ENCODE measurements at regions not wholly inside any gene's neighbourhood (a gene's known extent, or its start where the extent isn't known, plus 50 kb on each side); places are given as distances from the start of the nearest gene placed in this dataset.

- TF ChIP-seq EZH2phosphoT487 (IDR thresholded peaks at IDR 0.05; ENCODE audit: borderline replicate concordance, low read length) (no peak), CTCF (IDR thresholded peaks at IDR 0.05; ENCODE audit: low read depth, low read length, poor library complexity, severe bottlenecking) (no peak)
- Histone ChIP-seq H3K27ac (ENCODE audit: low read depth, low read length) (no peak overlapping the region), H3K9me3 (ENCODE audit: control insufficient read depth, insufficient read depth, low read length) (no peaks in the 10 kb centered on the region), H3K4me3 (ENCODE audit: low read length) (no peak overlapping the region), H3K4me1 (ENCODE audit: control insufficient read depth, low read length) (no peaks in the 10 kb centered on the region), H3F3A (ENCODE audit: control insufficient read depth, insufficient read depth) (no peaks in the 10 kb centered on the region), H3K36me3 (ENCODE audit: control insufficient read depth, low read length) (no peaks in the 10 kb centered on the region), H4K20me1 (ENCODE audit: control insufficient read depth, insufficient read depth, low read depth, low read length) (no peaks in the 10 kb centered on the region), H3K4me2 (ENCODE audit: low read length) (no peak overlapping the region), H3K79me2 (ENCODE audit: control insufficient read depth, low read length) (no peaks in the 10 kb centered on the region), H3K27me3 (ENCODE audit: control insufficient read depth, low read length) (peaks cover 3% of the 10 kb centered on the region; the same call in 1 of the 2 replicates), H3K9me2 (replicated peaks; ENCODE audit: control insufficient read depth, low read length) (no peaks in the 10 kb centered on the region)
Measured at GRCh38 chr6:99110029-99110428, 162.3 kb upstream of the FBXL4 start.

GRCh38 chr6:99104218-99104617, 156.5 kb upstream of the FBXL4 start:
- Histone ChIP-seq H3K9me3 (ENCODE audit: control insufficient read depth, insufficient read depth, low read length) (no peaks in the 10 kb centered on the region), H3K27me3 (ENCODE audit: control insufficient read depth, low read length) (no peaks in the 10 kb centered on the region), H3K4me3 (ENCODE audit: low read length) (no peak overlapping the region), H3K4me2 (ENCODE audit: low read length) (no peak overlapping the region), H3F3A (ENCODE audit: control insufficient read depth, insufficient read depth) (no peaks in the 10 kb centered on the region), H3K4me1 (ENCODE audit: control insufficient read depth, low read length) (no peaks in the 10 kb centered on the region), H3K9me2 (replicated peaks; ENCODE audit: control insufficient read depth, low read length) (no peaks in the 10 kb centered on the region), H3K36me3 (ENCODE audit: control insufficient read depth, low read length) (no peaks in the 10 kb centered on the region), H3K27ac (ENCODE audit: low read depth, low read length) (no peak overlapping the region), H4K20me1 (ENCODE audit: control insufficient read depth, insufficient read depth, low read depth, low read length) (no peaks in the 10 kb centered on the region), H3K79me2 (ENCODE audit: control insufficient read depth, low read length) (no peaks in the 10 kb centered on the region)
- TF ChIP-seq EZH2phosphoT487 (IDR thresholded peaks at IDR 0.05; ENCODE audit: borderline replicate concordance, low read length): no peak
- TF ChIP-seq CTCF (IDR thresholded peaks at IDR 0.05; ENCODE audit: low read depth, low read length, poor library complexity, severe bottlenecking): no peak

- no peak for TF ChIP-seq CTCF (IDR thresholded peaks at IDR 0.05; ENCODE audit: low read depth, low read length, poor library complexity, severe bottlenecking)
- TF ChIP-seq EZH2phosphoT487 (IDR thresholded peaks at IDR 0.05; ENCODE audit: borderline replicate concordance, low read length): no peak
- Histone ChIP-seq H3K27me3 (ENCODE audit: control insufficient read depth, low read length) (no peaks in the 10 kb centered on the region), H4K20me1 (ENCODE audit: control insufficient read depth, insufficient read depth, low read depth, low read length) (no peaks in the 10 kb centered on the region)
Measured at GRCh38 chr6:99099243-99099642, 151.5 kb upstream of the FBXL4 start.

GRCh38 chr6:99096170-99096569, 148.4 kb upstream of the FBXL4 start:
- Histone ChIP-seq H3K9me3 (ENCODE audit: control insufficient read depth, insufficient read depth, low read length) (no peaks in the 10 kb centered on the region), H3K9me2 (replicated peaks; ENCODE audit: control insufficient read depth, low read length) (no peaks in the 10 kb centered on the region), H3K79me2 (ENCODE audit: control insufficient read depth, low read length) (no peaks in the 10 kb centered on the region), H3F3A (ENCODE audit: control insufficient read depth, insufficient read depth) (no peaks in the 10 kb centered on the region), H3K36me3 (ENCODE audit: control insufficient read depth, low read length) (no peaks in the 10 kb centered on the region), H3K27me3 (ENCODE audit: control insufficient read depth, low read length) (no peaks in the 10 kb centered on the region), H3K4me3 (ENCODE audit: low read length) (no peak overlapping the region), H4K20me1 (ENCODE audit: control insufficient read depth, insufficient read depth, low read depth, low read length) (no peaks in the 10 kb centered on the region), H3K4me1 (ENCODE audit: control insufficient read depth, low read length) (no peaks in the 10 kb centered on the region), H3K4me2 (ENCODE audit: low read length) (no peak overlapping the region), H3K27ac (ENCODE audit: low read depth, low read length) (no peak overlapping the region)
- TF ChIP-seq CTCF (IDR thresholded peaks at IDR 0.05; ENCODE audit: low read depth, low read length, poor library complexity, severe bottlenecking) (no peak), EZH2phosphoT487 (IDR thresholded peaks at IDR 0.05; ENCODE audit: borderline replicate concordance, low read length) (no peak)

More at GRCh38 chr6:99099243-99099642, 151.5 kb upstream of the FBXL4 start:
- Histone ChIP-seq H3K79me2 (ENCODE audit: control insufficient read depth, low read length) (no peaks in the 10 kb centered on the region), H3F3A (ENCODE audit: control insufficient read depth, insufficient read depth) (no peaks in the 10 kb centered on the region), H3K9me3 (ENCODE audit: control insufficient read depth, insufficient read depth, low read length) (no peaks in the 10 kb centered on the region), H3K4me2 (ENCODE audit: low read length) (no peak overlapping the region), H3K4me1 (ENCODE audit: control insufficient read depth, low read length) (no peaks in the 10 kb centered on the region), H3K27ac (ENCODE audit: low read depth, low read length) (no peak overlapping the region), H3K9me2 (replicated peaks; ENCODE audit: control insufficient read depth, low read length) (no peaks in the 10 kb centered on the region), H3K36me3 (ENCODE audit: control insufficient read depth, low read length) (no peaks in the 10 kb centered on the region), H3K4me3 (ENCODE audit: low read length) (no peak overlapping the region)
